NB4 (cell line): ENCODE measurements at regions not wholly inside any gene's neighbourhood (a gene's known extent, or its start where the extent isn't known, plus 50 kb on each side); places are given as distances from the start of the nearest gene placed in this dataset.

Experiments
- DNase-seq: peaks from one replicate; pipeline ENCODE4 v3.0.0; 2010; ENCODE audit warnings: low read depth
- H3K4me3 ChIP-seq: one replicate; pipeline ENCODE4 v1.5.1; 2011; ENCODE audit warnings: mild to moderate bottlenecking, low read depth, low read length, moderate library complexity
- CTCF ChIP-seq: IDR thresholded peaks from one replicate; pipeline ENCODE4 v1.5.1; 2012; ENCODE audit warnings: low read depth, low read length
- MAX ChIP-seq: IDR thresholded peaks from 2 replicates; pipeline ENCODE4 v1.6.1; 2011; ENCODE audit warnings: low read depth, low read length
- MYC ChIP-seq: IDR thresholded peaks from 2 replicates; pipeline ENCODE4 v1.6.1; 2011; ENCODE audit warnings: low read depth, low read length
- POLR2A ChIP-seq: IDR thresholded peaks from 2 replicates; pipeline ENCODE4 v1.6.1; 2011; ENCODE audit warnings: mild to moderate bottlenecking; ENCODE audit not compliant: insufficient read length; ENCODE audit errors: extremely low read depth

- DNase-seq, result no peak
- H3K4me3 ChIP-seq, result no peak overlapping the region
- TF ChIP-seq POLR2A (no peak), CTCF (no peak), MYC (no peak), MAX (no peak)
Observed at GRCh38 chr10:30127120-30127541, 67.7 kb upstream of the JCAD start.

- no peak for DNase-seq
- H3K4me3 ChIP-seq, result no peak overlapping the region
- no peak for TF ChIP-seq CTCF
- no peak for TF ChIP-seq MYC
- no peak for TF ChIP-seq POLR2A
- no peak for TF ChIP-seq MAX
Observed at GRCh38 chr10:30125496-30125895, 66.1 kb upstream of the JCAD start.

- TF ChIP-seq CTCF (no peak), POLR2A (no peak), MAX (no peak), MYC (no peak)
- no peak for DNase-seq
- no peak overlapping the region for H3K4me3 ChIP-seq
Observed at GRCh38 chr10:30124704-30125103, 65.3 kb upstream of the JCAD start.

- TF ChIP-seq POLR2A, result no peak
- TF ChIP-seq CTCF, result no peak
- no peak for TF ChIP-seq MYC
- TF ChIP-seq MAX, result no peak
- no peak for DNase-seq
- no peak overlapping the region for H3K4me3 ChIP-seq
Observed at GRCh38 chr10:30121401-30121800, 62.0 kb upstream of the JCAD start.

GRCh38 chr10:30118590-30118989 lies 59.2 kb upstream of the JCAD start:
- DNase-seq, result no peak
- TF ChIP-seq CTCF (no peak), MAX (no peak), MYC (no peak), POLR2A (no peak)
- no peak overlapping the region for H3K4me3 ChIP-seq
